Suprapubic skin (tissue), 4 donors: ENCODE measurements at regions not wholly inside any gene's neighbourhood (a gene's known extent, or its start where the extent isn't known, plus 50 kb on each side); places are given as distances from the start of the nearest gene placed in this dataset.

Experiments
- EP300 ChIP-seq: sonication (generic); formaldehyde crosslinking; IDR thresholded peaks from one replicate; pipeline ENCODE4 v1.6.1; 2017; ENCODE audit warnings: antibody characterized with exemption
- POLR2AphosphoS5 ChIP-seq, 3 donors: sonication (generic); formaldehyde crosslinking; IDR thresholded peaks; one replicate each; pipeline ENCODE4 v1.6.1; 2017; ENCODE audit warnings: antibody characterized with exemption in 3 of 3

GRCh38 chr18:10343778-10344177, 110.7 kb upstream of the APCDD1 start:
- TF ChIP-seq EP300 (no peak), POLR2AphosphoS5 (IDR thresholded peaks at IDR 0.05) (no peak)
